HTR-8/SVneo (cell line): ENCODE measurements at regions not wholly inside any gene's neighbourhood (a gene's known extent, or its start where the extent isn't known, plus 50 kb on each side); places are given as distances from the start of the nearest gene placed in this dataset.
"Not testable (repeated sequence)": the region's sequence is repeated elsewhere in the genome, so short reads cannot be mapped to it uniquely, and the experiment has no call there.

Experiments
- DNase-seq: peaks from one replicate; pipeline ENCODE4 v3.0.0; 2011; ENCODE audit warnings: low spot score, mixed read lengths; ENCODE audit not compliant: insufficient read length
- FAIRE-seq: peaks from 2 replicates; lab custom pipeline; 2011; peaks lifted over from hg19 to GRCh38; lab: Jason Lieb, UNC

GRCh38 chr6:11458509-11458908 is 79.0 kb upstream of the TMEM170B start:
- no peak for FAIRE-seq

GRCh38 chr6:11457422-11457821 is 80.1 kb upstream of the TMEM170B start:
- not testable (repeated sequence) for DNase-seq, FAIRE-seq

More at GRCh38 chr6:11458509-11458908, 79.0 kb upstream of the TMEM170B start:
- no peak for DNase-seq

- not testable (repeated sequence) for DNase-seq, FAIRE-seq
Measured at GRCh38 chr6:11452106-11452505, 85.4 kb upstream of the TMEM170B start.

- FAIRE-seq (no peak), DNase-seq (no peak)
Measured at GRCh38 chr6:11450037-11450436, 87.5 kb upstream of the TMEM170B start.

- DNase-seq = no peak
- no peak for FAIRE-seq
Measured at GRCh38 chr6:11449408-11449807, 88.1 kb upstream of the TMEM170B start.

GRCh38 chr6:11448038-11448437 is 89.5 kb upstream of the TMEM170B start:
- no peak for DNase-seq
- no peak for FAIRE-seq

- DNase-seq (no peak), FAIRE-seq (no peak)
Measured at GRCh38 chr6:11447265-11447664, 90.3 kb upstream of the TMEM170B start.

- DNase-seq (no peak), FAIRE-seq (no peak)
Measured at GRCh38 chr6:11445146-11445545, 92.4 kb upstream of the TMEM170B start.

- not testable (repeated sequence) for FAIRE-seq, DNase-seq
Measured at GRCh38 chr6:11443125-11443524, 94.4 kb upstream of the TMEM170B start.

GRCh38 chr6:11442495-11442894 is 95.1 kb upstream of the TMEM170B start:
- no peak for FAIRE-seq
- no peak for DNase-seq

- FAIRE-seq = no peak
- no peak for DNase-seq
Measured at GRCh38 chr6:11439876-11440275, 97.7 kb upstream of the TMEM170B start.

GRCh38 chr6:11439017-11439420 is 98.5 kb upstream of the TMEM170B start:
- DNase-seq (no peak), FAIRE-seq (no peak)

- no peak for FAIRE-seq
- DNase-seq = no peak
Measured at GRCh38 chr6:11437824-11438459, 99.6 kb upstream of the TMEM170B start.

GRCh38 chr6:11436508-11437096 is 100.9 kb upstream of the TMEM170B start:
- FAIRE-seq (no peak), DNase-seq (no peak)

- DNase-seq (peak; percentile 43), FAIRE-seq (peak; percentile 72)
Measured at GRCh38 chr6:11434565-11435326, 102.8 kb upstream of the TMEM170B start.

GRCh38 chr6:11433860-11434259 is 103.7 kb upstream of the TMEM170B start:
- DNase-seq = no peak
- no peak for FAIRE-seq

GRCh38 chr6:11432713-11433450 is 104.7 kb upstream of the TMEM170B start:
- DNase-seq (peak; percentile 40), FAIRE-seq (no peak)

- DNase-seq (no peak), FAIRE-seq (no peak)
Measured at GRCh38 chr6:11432091-11432490, 105.5 kb upstream of the TMEM170B start.

GRCh38 chr6:11431455-11431937 is 106.1 kb upstream of the TMEM170B start:
- no peak for DNase-seq
- no peak for FAIRE-seq

GRCh38 chr6:11430036-11430435 is 107.5 kb upstream of the TMEM170B start:
- DNase-seq (no peak), FAIRE-seq (no peak)
